ENCODE measurements at regions not wholly inside any gene's neighbourhood (a gene's known extent, or its start where the extent isn't known, plus 50 kb on each side); places are given as distances from the start of the nearest gene placed in this dataset.

- POLR2A ChIA-PET: no interaction called here
Measured at GRCh38 chr4:162241857-162242256, 78.1 kb upstream of the FSTL5 start.

DNA sequence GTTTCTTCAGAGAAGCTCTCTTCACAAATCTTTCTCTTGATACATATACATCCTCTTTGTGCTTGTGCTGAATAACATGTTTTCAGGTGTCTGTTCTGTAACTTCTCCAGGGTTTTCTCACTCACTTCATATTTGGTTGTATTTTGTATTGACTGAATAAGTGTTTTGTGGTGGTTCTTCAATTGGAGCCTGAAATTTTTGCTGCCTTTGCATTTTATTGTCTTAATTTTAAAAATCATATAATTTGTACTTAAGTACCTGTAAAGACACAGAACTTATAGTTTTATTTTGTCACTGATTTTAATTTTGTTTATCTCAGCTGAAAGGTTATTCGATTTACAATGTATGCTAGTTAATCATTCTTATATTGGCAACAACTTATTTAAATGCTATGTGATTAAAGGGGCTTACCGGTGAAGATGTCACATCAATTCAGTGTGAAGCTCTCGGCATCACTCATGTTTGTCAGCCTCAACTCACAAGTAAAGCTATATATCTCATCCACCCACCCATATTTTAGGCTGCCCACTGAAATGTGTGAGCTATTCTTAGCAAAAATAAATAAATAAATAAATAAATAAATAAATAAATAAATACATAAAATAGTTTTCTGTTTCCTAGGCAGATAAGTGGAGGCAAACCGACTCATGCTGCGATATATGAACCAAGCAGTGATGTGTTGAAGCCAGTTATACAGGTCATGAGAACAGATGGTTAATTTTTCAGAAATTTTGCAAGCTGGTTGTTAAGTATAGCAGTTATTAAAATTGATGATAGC is 76.4 kb upstream of the FSTL5 start:
- CTCF ChIA-PET: no interaction called here
- H3K4me3 ChIP-seq (ENCODE audit: low read depth, low read length): no peak overlapping the region
- TF ChIP-seq CTCF (IDR thresholded peaks at IDR 0.05; ENCODE audit: insufficient read depth, low read depth, low read length): no peak
- no peaks in the 10 kb centered on the region for H3K27me3 ChIP-seq (ENCODE audit: control insufficient read depth, insufficient read depth, low read length)
- POLR2A ChIA-PET: no interaction called here
- no peak for DNase-seq (ENCODE audit: low read depth)
- no peaks in the 10 kb centered on the region for H3K36me3 ChIP-seq (ENCODE audit: control insufficient read depth, insufficient read depth, low read length)

More at GRCh38 chr4:162241857-162242256, 78.1 kb upstream of the FSTL5 start:
- H3K4me3 ChIP-seq (ENCODE audit: low read depth, low read length): no peak overlapping the region
- CTCF ChIA-PET: no interaction called here
- no peaks in the 10 kb centered on the region for H3K36me3 ChIP-seq (ENCODE audit: control insufficient read depth, insufficient read depth, low read length)
- no peaks in the 10 kb centered on the region for H3K27me3 ChIP-seq (ENCODE audit: control insufficient read depth, insufficient read depth, low read length)
- TF ChIP-seq CTCF (IDR thresholded peaks at IDR 0.05; ENCODE audit: insufficient read depth, low read depth, low read length): no peak
- DNase-seq (ENCODE audit: low read depth): no peak

DNA sequence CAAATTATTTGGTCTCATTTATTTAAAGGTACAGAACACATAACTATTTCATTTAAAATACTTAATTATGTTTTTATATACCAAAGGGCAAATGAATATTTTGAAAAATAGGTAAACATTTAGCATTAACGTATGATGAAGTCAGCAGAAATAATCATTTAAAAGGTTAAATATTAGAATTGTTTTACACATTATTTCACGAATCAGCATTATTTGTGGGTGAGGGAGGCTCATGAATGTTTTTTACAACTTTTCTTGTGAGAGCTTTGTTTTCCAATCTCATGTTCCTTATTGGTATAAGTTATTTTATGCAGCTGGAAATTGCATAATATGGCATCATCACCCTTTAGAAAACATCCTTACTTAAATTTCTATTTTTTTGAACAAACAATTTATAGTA is 73.9 kb upstream of the FSTL5 start:
- no peak for TF ChIP-seq CTCF (IDR thresholded peaks at IDR 0.05; ENCODE audit: insufficient read depth, low read depth, low read length)
- ChIA-PET POLR2A (no interaction called here), CTCF (interaction anchor here (0.6 kb wide), 1 partner anchor 91 kb away, joined by 3 read pairs; no protein-coding TSS in a partner anchor)
- H3K27me3 ChIP-seq (ENCODE audit: control insufficient read depth, insufficient read depth, low read length): no peaks in the 10 kb centered on the region
- no peak for DNase-seq (ENCODE audit: low read depth)
- no peak overlapping the region for H3K4me3 ChIP-seq (ENCODE audit: low read depth, low read length)
- H3K36me3 ChIP-seq (ENCODE audit: control insufficient read depth, insufficient read depth, low read length): no peaks in the 10 kb centered on the region

GRCh38 chr4:162234595-162234994 is 70.8 kb upstream of the FSTL5 start:
- Histone ChIP-seq H3K27me3 (ENCODE audit: control insufficient read depth, insufficient read depth, low read length) (no peaks in the 10 kb centered on the region), H3K4me3 (ENCODE audit: low read depth, low read length) (no peak overlapping the region), H3K36me3 (ENCODE audit: control insufficient read depth, insufficient read depth, low read length) (no peaks in the 10 kb centered on the region)
- POLR2A ChIA-PET: no interaction called here
- CTCF ChIA-PET: no interaction called here
- DNase-seq (ENCODE audit: low read depth): no peak
- TF ChIP-seq CTCF (IDR thresholded peaks at IDR 0.05; ENCODE audit: insufficient read depth, low read depth, low read length): no peak

DNA sequence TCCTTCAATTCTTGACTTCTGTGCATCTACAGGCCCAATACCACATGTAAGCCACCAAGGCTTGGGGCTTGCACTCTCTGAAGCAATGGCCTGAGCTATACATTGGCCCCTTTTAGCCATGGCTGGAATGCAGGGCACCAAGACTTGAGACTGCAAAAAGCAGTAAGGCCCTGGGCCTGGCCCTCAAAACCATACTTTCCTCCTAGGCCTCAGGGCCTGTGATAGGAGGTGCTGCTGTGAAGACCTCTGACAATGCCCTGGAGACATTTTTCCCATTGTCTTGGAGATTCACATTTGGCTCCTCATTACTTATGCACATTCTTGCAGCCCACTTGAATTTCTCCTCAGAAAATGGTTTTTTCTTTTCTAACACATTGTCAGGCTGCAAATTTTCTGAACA is 68.5 kb upstream of the FSTL5 start:
- DNase-seq (ENCODE audit: low read depth): no peak
- H3K4me3 ChIP-seq (ENCODE audit: low read depth, low read length): no peak overlapping the region
- TF ChIP-seq CTCF (IDR thresholded peaks at IDR 0.05; ENCODE audit: insufficient read depth, low read depth, low read length): no peak
- no peaks in the 10 kb centered on the region for H3K36me3 ChIP-seq (ENCODE audit: control insufficient read depth, insufficient read depth, low read length)
- POLR2A ChIA-PET: no interaction called here
- CTCF ChIA-PET: no interaction called here
- H3K27me3 ChIP-seq (ENCODE audit: control insufficient read depth, insufficient read depth, low read length): no peaks in the 10 kb centered on the region

Measured in BJ (cell line).